ENCODE measurements at regions not wholly inside any gene's neighbourhood (a gene's known extent, or its start where the extent isn't known, plus 50 kb on each side); places are given as distances from the start of the nearest gene placed in this dataset.

DNA sequence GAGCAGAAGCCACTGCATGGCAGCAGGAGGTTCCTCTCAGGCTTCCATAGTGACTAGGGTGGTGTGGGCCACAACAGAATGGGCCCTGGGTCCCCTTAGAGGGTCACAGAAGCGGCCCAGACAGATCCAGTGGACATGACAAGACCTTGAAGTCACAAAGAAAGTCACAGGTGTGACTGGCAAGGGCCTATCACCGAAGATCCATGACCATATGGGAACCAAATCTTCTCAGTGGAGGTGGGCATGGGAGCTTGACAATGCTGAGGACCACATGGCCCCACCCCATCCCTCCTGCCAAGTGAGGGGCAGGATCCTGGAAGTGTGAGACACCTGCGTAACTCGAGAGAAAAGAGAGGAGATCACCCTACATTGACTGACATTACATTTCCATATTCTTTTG, 332.4 kb downstream of the MSX2 start:
- DNase-seq (ENCODE audit: low read depth in 6 of 9, low spot score in 9 of 9) = no peak
- 86% methylated on average over 4 of the region's 4 CpGs for WGBS

GRCh38 chr5:175054243-175054642, 329.9 kb downstream of the MSX2 start:
- Histone ChIP-seq H3K27ac (ENCODE audit: low read depth in 1 of 2, low read length in 1 of 2) (no peak overlapping the region), H3K4me3 (ENCODE audit: low read length in 2 of 2) (no peak overlapping the region), H3K9me3 (ENCODE audit: control insufficient read depth in 2 of 2, insufficient read depth in 1 of 2, low read length in 1 of 2) (no peaks in the 10 kb centered on the region), H3K4me1 (ENCODE audit: control insufficient read depth in 2 of 2, insufficient read depth in 2 of 2, low read length in 2 of 2) (no peaks in the 10 kb centered on the region), H3K36me3 (ENCODE audit: control insufficient read depth in 2 of 2, insufficient read depth in 2 of 2, low read length in 1 of 2) (no peaks in the 10 kb centered on the region), H3K27me3 (ENCODE audit: control insufficient read depth in 2 of 2, insufficient read depth in 1 of 2, low read length in 1 of 2) (peaks cover 0 to 2% of the 10 kb centered on the region in 2 donors)
- 91% methylated on average over 3 of the region's 3 CpGs for WGBS
- DNase-seq (ENCODE audit: low read depth in 6 of 9, low spot score in 9 of 9) = no peak

More for the DNA sequence above, 332.4 kb downstream of the MSX2 start:
- Histone ChIP-seq H3K27ac (ENCODE audit: low read depth in 1 of 2, low read length in 1 of 2) (no peak overlapping the region), H3K4me3 (ENCODE audit: low read length in 2 of 2) (no peak overlapping the region), H3K4me1 (ENCODE audit: control insufficient read depth in 2 of 2, insufficient read depth in 2 of 2, low read length in 2 of 2) (no peaks in the 10 kb centered on the region), H3K36me3 (ENCODE audit: control insufficient read depth in 2 of 2, insufficient read depth in 2 of 2, low read length in 1 of 2) (no peaks in the 10 kb centered on the region), H3K27me3 (ENCODE audit: control insufficient read depth in 2 of 2, insufficient read depth in 1 of 2, low read length in 1 of 2) (peaks cover 0 to 7% of the 10 kb centered on the region in 2 donors), H3K9me3 (ENCODE audit: control insufficient read depth in 2 of 2, insufficient read depth in 1 of 2, low read length in 1 of 2) (no peaks in the 10 kb centered on the region)

DNA sequence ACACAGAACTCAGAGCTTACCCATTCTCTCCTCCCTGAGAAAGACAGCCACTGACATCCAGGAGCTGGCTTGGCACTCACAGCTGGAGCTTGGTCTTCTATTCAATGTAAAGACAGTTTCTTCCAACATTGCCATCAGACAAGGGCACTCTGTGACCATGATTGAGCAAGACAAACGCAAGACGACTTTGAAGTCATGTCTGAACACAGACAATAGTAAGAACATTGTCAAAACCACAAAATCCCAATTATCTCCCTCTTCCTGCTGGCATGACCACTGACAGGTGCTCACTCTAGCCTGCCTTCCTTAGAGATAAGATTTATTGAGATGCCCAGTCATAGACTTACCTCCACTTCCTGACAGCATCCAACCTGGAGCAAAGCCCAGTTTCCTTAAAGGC, 328.0 kb downstream of the MSX2 start:
- no peak overlapping the region for H3K4me3 ChIP-seq (ENCODE audit: low read length in 2 of 2)
- H3K27ac ChIP-seq (ENCODE audit: low read depth in 1 of 2, low read length in 1 of 2) = no peak overlapping the region
- no peak for DNase-seq (ENCODE audit: low read depth in 6 of 9, low spot score in 9 of 9)
- WGBS = 86% methylated on average over 2 of the region's 2 CpGs
- no peaks in the 10 kb centered on the region for H3K9me3 ChIP-seq (ENCODE audit: control insufficient read depth in 2 of 2, insufficient read depth in 1 of 2, low read length in 1 of 2)
- H3K36me3 ChIP-seq (ENCODE audit: control insufficient read depth in 2 of 2, insufficient read depth in 2 of 2, low read length in 1 of 2) = no peaks in the 10 kb centered on the region
- H3K4me1 ChIP-seq (ENCODE audit: control insufficient read depth in 2 of 2, insufficient read depth in 2 of 2, low read length in 2 of 2) = no peaks in the 10 kb centered on the region
- no peaks in the 10 kb centered on the region for H3K27me3 ChIP-seq (ENCODE audit: control insufficient read depth in 2 of 2, insufficient read depth in 1 of 2, low read length in 1 of 2)

DNA sequence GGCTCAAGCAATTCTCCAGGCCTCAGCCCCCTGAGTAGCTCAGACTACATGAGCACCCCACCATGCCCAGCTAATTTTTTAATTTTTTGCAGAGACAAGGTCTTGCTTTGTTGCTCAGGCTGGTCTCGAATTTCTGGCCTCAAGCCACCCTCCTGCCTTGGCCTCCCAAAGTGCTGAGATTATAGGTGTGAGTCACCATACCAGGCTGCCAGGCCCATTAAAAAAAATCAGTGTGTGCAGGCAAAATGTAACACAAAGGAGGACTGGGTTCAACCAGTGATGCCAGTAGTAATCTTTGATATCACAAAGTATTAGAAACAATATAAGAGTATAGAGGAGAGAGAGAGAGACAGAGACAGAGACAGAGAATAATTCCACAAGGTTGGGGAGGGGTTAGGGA, 322.7 kb downstream of the MSX2 start:
- no peak for DNase-seq (ENCODE audit: low read depth in 6 of 9, low spot score in 9 of 9)
- Histone ChIP-seq H3K9me3 (ENCODE audit: control insufficient read depth in 2 of 2, insufficient read depth in 1 of 2, low read length in 1 of 2) (no peaks in the 10 kb centered on the region), H3K36me3 (ENCODE audit: control insufficient read depth in 2 of 2, insufficient read depth in 2 of 2, low read length in 1 of 2) (no peaks in the 10 kb centered on the region), H3K4me3 (ENCODE audit: low read length in 2 of 2) (no peak overlapping the region), H3K27ac (ENCODE audit: low read depth in 1 of 2, low read length in 1 of 2) (no peak overlapping the region), H3K27me3 (ENCODE audit: control insufficient read depth in 2 of 2, insufficient read depth in 1 of 2, low read length in 1 of 2) (no peaks in the 10 kb centered on the region), H3K4me1 (ENCODE audit: control insufficient read depth in 2 of 2, insufficient read depth in 2 of 2, low read length in 2 of 2) (no peaks in the 10 kb centered on the region)
- WGBS = 59% methylated on average over 1 of the region's 1 CpG

DNA sequence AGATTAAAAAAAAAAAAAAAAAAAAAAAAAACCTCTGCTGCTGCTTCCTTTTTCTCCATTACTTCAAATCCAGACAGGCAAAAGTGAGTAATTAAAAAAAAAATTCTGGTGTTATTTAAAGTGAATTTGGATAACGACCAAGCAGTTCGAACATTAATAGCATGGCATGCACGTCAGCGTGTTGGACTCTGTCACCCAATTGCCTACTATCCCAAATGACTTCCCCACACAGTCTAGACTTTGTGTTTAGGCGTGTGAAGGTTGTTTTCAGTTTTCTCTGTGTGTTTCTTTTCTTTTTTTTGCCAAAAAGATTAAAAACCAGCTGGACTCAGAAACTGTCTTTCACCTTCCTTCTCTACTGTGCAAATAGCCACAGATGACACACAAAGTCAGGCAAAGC, 321.4 kb downstream of the MSX2 start:
- 91% methylated on average over 5 of the region's 5 CpGs for WGBS
- Histone ChIP-seq H3K4me1 (ENCODE audit: control insufficient read depth in 2 of 2, insufficient read depth in 2 of 2, low read length in 2 of 2) (no peaks in the 10 kb centered on the region), H3K27me3 (ENCODE audit: control insufficient read depth in 2 of 2, insufficient read depth in 1 of 2, low read length in 1 of 2) (no peaks in the 10 kb centered on the region), H3K27ac (ENCODE audit: low read depth in 1 of 2, low read length in 1 of 2) (no peak overlapping the region), H3K4me3 (ENCODE audit: low read length in 2 of 2) (no peak overlapping the region), H3K9me3 (ENCODE audit: control insufficient read depth in 2 of 2, insufficient read depth in 1 of 2, low read length in 1 of 2) (no peaks in the 10 kb centered on the region), H3K36me3 (ENCODE audit: control insufficient read depth in 2 of 2, insufficient read depth in 2 of 2, low read length in 1 of 2) (no peaks in the 10 kb centered on the region)
- DNase-seq (ENCODE audit: low read depth in 6 of 9, low spot score in 9 of 9) = no peak

GRCh38 chr5:175037820-175038219, 313.4 kb downstream of the MSX2 start:
- no peaks in the 10 kb centered on the region for H3K4me1 ChIP-seq (ENCODE audit: control insufficient read depth in 2 of 2, insufficient read depth in 2 of 2, low read length in 2 of 2)
- no peak overlapping the region for H3K4me3 ChIP-seq (ENCODE audit: low read length in 2 of 2)
- WGBS = 97% methylated on average over 2 of the region's 2 CpGs
- H3K27ac ChIP-seq (ENCODE audit: low read depth in 1 of 2, low read length in 1 of 2) = no peak overlapping the region
- DNase-seq (ENCODE audit: low read depth in 6 of 9, low spot score in 9 of 9) = no peak
- no peaks in the 10 kb centered on the region for H3K27me3 ChIP-seq (ENCODE audit: control insufficient read depth in 2 of 2, insufficient read depth in 1 of 2, low read length in 1 of 2)
- H3K36me3 ChIP-seq (ENCODE audit: control insufficient read depth in 2 of 2, insufficient read depth in 2 of 2, low read length in 1 of 2) = no peaks in the 10 kb centered on the region
- H3K9me3 ChIP-seq (ENCODE audit: control insufficient read depth in 2 of 2, insufficient read depth in 1 of 2, low read length in 1 of 2) = no peaks in the 10 kb centered on the region

GRCh38 chr5:175035882-175036533, 311.6 kb downstream of the MSX2 start:
- Histone ChIP-seq H3K27ac (ENCODE audit: low read depth in 1 of 2, low read length in 1 of 2) (no peak overlapping the region), H3K27me3 (ENCODE audit: control insufficient read depth in 2 of 2, insufficient read depth in 1 of 2, low read length in 1 of 2) (no peaks in the 10 kb centered on the region), H3K9me3 (ENCODE audit: control insufficient read depth in 2 of 2, insufficient read depth in 1 of 2, low read length in 1 of 2) (no peaks in the 10 kb centered on the region), H3K36me3 (ENCODE audit: control insufficient read depth in 2 of 2, insufficient read depth in 2 of 2, low read length in 1 of 2) (no peaks in the 10 kb centered on the region), H3K4me3 (ENCODE audit: low read length in 2 of 2) (no peak overlapping the region), H3K4me1 (ENCODE audit: control insufficient read depth in 2 of 2, insufficient read depth in 2 of 2, low read length in 2 of 2) (no peaks in the 10 kb centered on the region)
- WGBS = 32% methylated on average over 1 of the region's 1 CpG
- no peak for DNase-seq (ENCODE audit: low read depth in 6 of 9, low spot score in 9 of 9)

GRCh38 chr5:175034924-175035323, 310.5 kb downstream of the MSX2 start:
- Histone ChIP-seq H3K4me3 (ENCODE audit: low read length in 2 of 2) (no peak overlapping the region), H3K27ac (ENCODE audit: low read depth in 1 of 2, low read length in 1 of 2) (no peak overlapping the region), H3K27me3 (ENCODE audit: control insufficient read depth in 2 of 2, insufficient read depth in 1 of 2, low read length in 1 of 2) (no peaks in the 10 kb centered on the region), H3K36me3 (ENCODE audit: control insufficient read depth in 2 of 2, insufficient read depth in 2 of 2, low read length in 1 of 2) (no peaks in the 10 kb centered on the region), H3K9me3 (ENCODE audit: control insufficient read depth in 2 of 2, insufficient read depth in 1 of 2, low read length in 1 of 2) (no peaks in the 10 kb centered on the region), H3K4me1 (ENCODE audit: control insufficient read depth in 2 of 2, insufficient read depth in 2 of 2, low read length in 2 of 2) (no peaks in the 10 kb centered on the region)
- no peak for DNase-seq (ENCODE audit: low read depth in 6 of 9, low spot score in 9 of 9)
- 93% methylated on average over 3 of the region's 3 CpGs for WGBS

DNA sequence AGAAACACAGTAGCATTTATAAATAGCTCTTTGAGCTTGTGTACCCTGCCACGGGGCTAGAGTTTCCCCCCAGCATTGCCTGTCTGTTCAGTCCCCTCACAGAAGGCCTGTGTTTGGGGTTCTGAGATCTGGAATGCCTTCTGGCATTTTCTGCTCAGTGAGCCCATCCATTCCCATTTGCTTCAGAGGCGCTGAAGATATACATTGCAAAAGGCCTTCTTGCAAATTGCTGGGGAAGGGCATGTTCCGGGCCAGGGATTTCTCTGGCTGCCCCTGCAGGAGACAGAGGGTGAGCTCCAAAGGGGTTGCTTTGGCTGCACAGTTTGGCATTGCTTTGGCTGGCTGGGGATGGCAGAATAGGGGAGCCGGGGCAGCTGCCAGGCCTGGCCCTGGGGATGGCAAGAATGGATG, 308.4 kb downstream of the MSX2 start:
- Histone ChIP-seq H3K27me3 (ENCODE audit: control insufficient read depth in 2 of 2, insufficient read depth in 1 of 2, low read length in 1 of 2) (no peaks in the 10 kb centered on the region), H3K36me3 (ENCODE audit: control insufficient read depth in 2 of 2, insufficient read depth in 2 of 2, low read length in 1 of 2) (no peaks in the 10 kb centered on the region), H3K4me1 (ENCODE audit: control insufficient read depth in 2 of 2, insufficient read depth in 2 of 2, low read length in 2 of 2) (no peaks in the 10 kb centered on the region), H3K27ac (ENCODE audit: low read depth in 1 of 2, low read length in 1 of 2) (no peak overlapping the region), H3K9me3 (ENCODE audit: control insufficient read depth in 2 of 2, insufficient read depth in 1 of 2, low read length in 1 of 2) (no peaks in the 10 kb centered on the region), H3K4me3 (ENCODE audit: low read length in 2 of 2) (no peak overlapping the region)
- no peak for DNase-seq (ENCODE audit: low read depth in 6 of 9, low spot score in 9 of 9)
- 89% methylated on average over 4 of the region's 4 CpGs for WGBS

GRCh38 chr5:175032013-175032412, 307.6 kb downstream of the MSX2 start:
- 90% methylated on average over 2 of the region's 2 CpGs for WGBS
- no peaks in the 10 kb centered on the region for H3K36me3 ChIP-seq (ENCODE audit: control insufficient read depth in 2 of 2, insufficient read depth in 2 of 2, low read length in 1 of 2)
- H3K9me3 ChIP-seq (ENCODE audit: control insufficient read depth in 2 of 2, insufficient read depth in 1 of 2, low read length in 1 of 2) = no peaks in the 10 kb centered on the region

More at GRCh38 chr5:175032013-175032412, 307.6 kb downstream of the MSX2 start:
- DNase-seq (ENCODE audit: low read depth in 6 of 9, low spot score in 9 of 9) = no peak
- Histone ChIP-seq H3K27ac (ENCODE audit: low read depth in 1 of 2, low read length in 1 of 2) (no peak overlapping the region), H3K4me1 (ENCODE audit: control insufficient read depth in 2 of 2, insufficient read depth in 2 of 2, low read length in 2 of 2) (no peaks in the 10 kb centered on the region), H3K27me3 (ENCODE audit: control insufficient read depth in 2 of 2, insufficient read depth in 1 of 2, low read length in 1 of 2) (no peaks in the 10 kb centered on the region), H3K4me3 (ENCODE audit: low read length in 2 of 2) (no peak overlapping the region)
